ENCODE measurements at regions not wholly inside any gene's neighbourhood (a gene's known extent, or its start where the extent isn't known, plus 50 kb on each side); places are given as distances from the start of the nearest gene placed in this dataset.
"Not testable (repeated sequence)": the region's sequence is repeated elsewhere in the genome, so short reads cannot be mapped to it uniquely, and the experiment has no call there.

DNA sequence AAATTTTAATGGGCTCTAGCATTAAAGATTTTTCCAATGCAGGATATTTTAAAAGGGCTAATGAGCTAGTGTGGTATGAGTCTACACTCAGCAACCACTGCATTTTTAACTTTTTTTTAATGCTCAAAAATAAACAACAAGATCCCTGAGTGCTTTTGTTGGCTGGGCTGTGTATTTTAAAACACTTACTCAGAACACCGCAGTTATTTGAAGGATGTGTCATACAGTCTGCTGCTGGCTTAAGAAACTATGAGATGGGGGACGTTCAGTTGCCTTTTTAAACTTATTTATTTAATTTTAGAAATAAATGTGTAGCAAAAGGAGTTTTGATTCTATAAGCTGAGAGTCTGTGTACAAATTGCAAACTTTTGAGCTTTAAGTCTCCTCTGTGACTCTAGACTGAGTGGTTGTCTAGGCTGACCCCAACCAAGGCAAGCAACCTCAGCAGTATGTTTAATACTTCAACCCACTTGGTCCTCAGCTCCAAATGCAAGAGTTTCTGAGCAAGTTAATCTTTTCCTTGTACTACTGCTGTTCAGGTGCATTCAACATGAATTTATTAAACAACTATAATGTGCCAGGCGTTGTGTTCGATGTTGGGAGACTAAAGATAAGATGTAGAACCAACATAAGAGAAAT is 278.6 kb upstream of the DIPK2B start:
- TF ChIP-seq, protein P1, sequence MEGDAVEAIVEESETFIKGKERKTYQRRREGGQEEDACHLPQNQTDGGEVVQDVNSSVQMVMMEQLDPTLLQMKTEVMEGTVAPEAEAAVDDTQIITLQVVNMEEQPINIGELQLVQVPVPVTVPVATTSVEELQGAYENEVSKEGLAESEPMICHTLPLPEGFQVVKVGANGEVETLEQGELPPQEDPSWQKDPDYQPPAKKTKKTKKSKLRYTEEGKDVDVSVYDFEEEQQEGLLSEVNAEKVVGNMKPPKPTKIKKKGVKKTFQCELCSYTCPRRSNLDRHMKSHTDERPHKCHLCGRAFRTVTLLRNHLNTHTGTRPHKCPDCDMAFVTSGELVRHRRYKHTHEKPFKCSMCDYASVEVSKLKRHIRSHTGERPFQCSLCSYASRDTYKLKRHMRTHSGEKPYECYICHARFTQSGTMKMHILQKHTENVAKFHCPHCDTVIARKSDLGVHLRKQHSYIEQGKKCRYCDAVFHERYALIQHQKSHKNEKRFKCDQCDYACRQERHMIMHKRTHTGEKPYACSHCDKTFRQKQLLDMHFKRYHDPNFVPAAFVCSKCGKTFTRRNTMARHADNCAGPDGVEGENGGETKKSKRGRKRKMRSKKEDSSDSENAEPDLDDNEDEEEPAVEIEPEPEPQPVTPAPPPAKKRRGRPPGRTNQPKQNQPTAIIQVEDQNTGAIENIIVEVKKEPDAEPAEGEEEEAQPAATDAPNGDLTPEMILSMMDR (IDR thresholded peaks at IDR 0.05; ENCODE audit: extremely low read depth, insufficient read depth, missing control alignments), result no peak
- in situ Hi-C loops (cut with MboI; ENCODE audit: low pct_unique_long_range_greater_than_20kb, low sequenced_read_pairs, unreplicated experiment), result no loop called here
- DNase-seq (ENCODE audit: low spot score), result no peak

- DNase-seq (ENCODE audit: low spot score), result no peak
- in situ Hi-C loops (cut with MboI; ENCODE audit: low pct_unique_long_range_greater_than_20kb, low sequenced_read_pairs, unreplicated experiment), result no loop called here
- TF ChIP-seq, protein P1 (IDR thresholded peaks at IDR 0.05; ENCODE audit: extremely low read depth, insufficient read depth, missing control alignments), result no peak
Measured at GRCh38 chrX:45472968-45473367, 272.3 kb upstream of the DIPK2B start.

DNA sequence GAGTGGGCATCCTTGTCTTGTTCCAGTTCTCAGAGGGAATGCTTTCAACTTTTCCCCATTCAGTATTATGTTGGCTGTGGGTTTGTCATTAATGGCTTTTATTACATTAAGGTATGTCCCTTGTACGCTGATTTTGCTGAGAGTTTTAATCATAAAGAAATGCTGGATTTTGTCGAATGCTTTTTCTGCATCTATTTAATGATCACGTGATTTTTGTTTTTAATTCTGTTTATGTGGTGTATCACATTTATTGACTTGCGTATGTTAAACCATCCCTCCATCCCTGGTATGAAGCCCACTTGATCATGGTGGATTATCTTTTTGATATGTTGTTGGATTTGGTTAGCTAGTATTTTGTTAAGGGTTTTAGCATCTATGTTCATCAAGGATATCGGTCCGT is 266.9 kb upstream of the DIPK2B start:
- DNase-seq (ENCODE audit: low spot score); in situ Hi-C loops (cut with MboI; ENCODE audit: low pct_unique_long_range_greater_than_20kb, low sequenced_read_pairs, unreplicated experiment): not testable (repeated sequence)

DNA sequence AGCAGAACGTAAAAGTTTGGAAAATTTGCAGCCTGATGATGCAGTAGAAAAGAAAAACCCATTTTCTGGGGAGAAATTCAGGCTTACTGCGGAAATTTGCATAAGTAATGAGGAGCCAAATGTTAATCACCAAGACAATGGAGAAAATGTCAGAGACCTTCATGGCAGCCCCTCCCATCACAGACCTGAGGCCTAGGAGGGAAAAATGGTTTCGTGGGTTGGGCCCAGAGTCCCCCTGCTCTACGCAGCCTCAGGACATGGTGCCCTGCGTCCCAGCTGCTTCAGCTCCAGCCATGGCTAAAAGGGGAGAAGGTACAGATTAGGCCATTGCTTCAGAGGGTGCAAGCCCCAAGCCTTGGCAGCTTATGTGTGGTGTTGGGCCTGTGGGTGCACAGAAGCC is 255.1 kb upstream of the DIPK2B start:
- in situ Hi-C loops (cut with MboI; ENCODE audit: low pct_unique_long_range_greater_than_20kb, low sequenced_read_pairs, unreplicated experiment), result not testable (repeated sequence)

DNA sequence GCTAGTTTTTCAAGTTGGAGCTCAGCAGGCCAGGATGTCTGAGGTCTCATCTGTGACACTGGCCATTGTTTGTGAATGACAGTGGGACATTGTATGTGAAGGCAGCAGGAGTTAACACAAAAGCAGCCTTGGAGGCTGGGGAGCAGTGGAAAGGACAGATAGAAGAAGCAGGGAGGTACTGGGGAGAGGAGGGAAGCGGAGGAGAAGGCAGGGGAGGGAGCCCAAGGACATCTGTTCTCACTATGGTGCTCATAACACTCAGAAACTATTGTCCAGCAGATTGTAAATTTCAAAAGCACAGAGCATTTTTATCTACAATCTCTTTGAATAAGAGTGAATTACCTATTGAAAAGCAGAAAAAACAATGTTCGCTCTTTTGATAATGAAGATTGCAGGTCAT is 253.6 kb upstream of the DIPK2B start:
- TF ChIP-seq, protein P1 (IDR thresholded peaks at IDR 0.05; ENCODE audit: extremely low read depth, insufficient read depth, missing control alignments), result no peak
- no peak for DNase-seq (ENCODE audit: low spot score)
- in situ Hi-C loops (cut with MboI; ENCODE audit: low pct_unique_long_range_greater_than_20kb, low sequenced_read_pairs, unreplicated experiment), result no loop called here

More for the DNA sequence above, 255.1 kb upstream of the DIPK2B start:
- DNase-seq (ENCODE audit: low spot score), result not testable (repeated sequence)

DNA sequence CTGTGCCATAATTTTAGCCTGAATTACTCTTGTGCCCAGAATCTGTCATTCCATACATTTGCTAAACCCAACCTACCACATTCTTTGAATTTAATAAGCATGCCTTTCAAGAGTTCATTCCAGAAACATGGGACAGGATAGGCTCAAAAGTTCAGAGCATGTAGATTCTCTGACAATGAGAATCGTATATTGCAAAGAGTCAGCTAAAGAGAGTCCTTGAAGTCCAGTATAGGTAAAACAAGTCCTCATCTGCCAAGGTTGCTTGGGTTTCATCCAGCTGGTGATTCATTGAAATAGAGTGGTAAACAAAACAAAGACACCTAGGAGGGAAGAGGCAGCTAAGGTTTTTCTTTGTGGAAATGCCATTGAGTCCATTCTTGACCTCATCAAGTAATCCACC is 249.3 kb upstream of the DIPK2B start:
- no peak for DNase-seq (ENCODE audit: low spot score)
- in situ Hi-C loops (cut with MboI; ENCODE audit: low pct_unique_long_range_greater_than_20kb, low sequenced_read_pairs, unreplicated experiment), result no loop called here
- TF ChIP-seq, protein P1 (IDR thresholded peaks at IDR 0.05; ENCODE audit: extremely low read depth, insufficient read depth, missing control alignments), result no peak

DNA sequence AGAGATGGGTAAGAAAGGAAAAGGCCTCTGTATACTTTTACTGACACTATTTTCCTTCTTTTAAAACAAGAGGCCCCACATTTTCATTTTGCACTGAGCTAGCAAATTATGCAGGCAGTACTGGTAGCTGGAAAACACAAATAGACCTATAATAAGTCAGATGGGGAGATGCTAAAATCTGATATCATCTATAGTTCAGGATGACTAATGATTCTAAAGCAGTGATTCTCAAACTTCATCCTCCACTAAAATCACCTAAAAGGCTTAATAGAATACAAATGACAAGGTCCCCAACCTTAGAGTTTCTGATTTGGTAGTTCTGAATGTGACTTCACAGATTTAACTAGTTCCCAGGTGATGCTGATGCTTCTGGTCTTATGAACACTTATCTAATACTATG is 247.3 kb upstream of the DIPK2B start:
- TF ChIP-seq, protein P1 (IDR thresholded peaks at IDR 0.05; ENCODE audit: extremely low read depth, insufficient read depth, missing control alignments), result no peak
- no peak for DNase-seq (ENCODE audit: low spot score)
- in situ Hi-C loops (cut with MboI; ENCODE audit: low pct_unique_long_range_greater_than_20kb, low sequenced_read_pairs, unreplicated experiment), result no loop called here

DNA sequence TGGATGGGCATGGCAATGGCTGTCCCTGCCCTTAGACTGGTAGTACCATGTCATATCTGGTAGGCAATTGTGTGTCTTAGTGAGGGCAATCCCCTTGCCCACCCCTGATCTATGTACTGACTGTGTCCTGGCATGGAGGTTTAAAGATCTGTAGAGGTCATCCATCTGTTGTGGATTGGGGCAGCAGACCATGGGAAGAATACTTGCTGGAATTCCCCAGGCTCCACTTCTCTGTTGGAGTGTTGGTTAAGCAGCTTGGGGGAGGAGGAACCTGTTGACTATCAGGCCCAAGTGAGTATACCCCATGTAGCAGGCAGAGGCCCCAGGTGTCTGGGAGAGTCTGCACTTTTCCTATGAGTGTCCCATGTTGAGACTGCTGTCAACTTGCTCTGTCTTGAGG is 246.7 kb upstream of the DIPK2B start:
- in situ Hi-C loops (cut with MboI; ENCODE audit: low pct_unique_long_range_greater_than_20kb, low sequenced_read_pairs, unreplicated experiment), result no loop called here
- TF ChIP-seq, protein P1 (IDR thresholded peaks at IDR 0.05; ENCODE audit: extremely low read depth, insufficient read depth, missing control alignments), result no peak
- DNase-seq (ENCODE audit: low spot score), result no peak
